HG03521 (cell line): ENCODE measurements at regions not wholly inside any gene's neighbourhood (a gene's known extent, or its start where the extent isn't known, plus 50 kb on each side); places are given as distances from the start of the nearest gene placed in this dataset.
"Not testable (repeated sequence)": the region's sequence is repeated elsewhere in the genome, so short reads cannot be mapped to it uniquely, and the experiment has no call there.

ENCODE experiments used
- ATAC-seq: cut with Tn5 transposase; IDR thresholded peaks from one replicate; pipeline ENCODE4 v1.9.1; 2021; ENCODE audit warnings: mild to moderate bottlenecking, moderate library complexity; ENCODE audit not compliant: unreplicated experiment

DNA sequence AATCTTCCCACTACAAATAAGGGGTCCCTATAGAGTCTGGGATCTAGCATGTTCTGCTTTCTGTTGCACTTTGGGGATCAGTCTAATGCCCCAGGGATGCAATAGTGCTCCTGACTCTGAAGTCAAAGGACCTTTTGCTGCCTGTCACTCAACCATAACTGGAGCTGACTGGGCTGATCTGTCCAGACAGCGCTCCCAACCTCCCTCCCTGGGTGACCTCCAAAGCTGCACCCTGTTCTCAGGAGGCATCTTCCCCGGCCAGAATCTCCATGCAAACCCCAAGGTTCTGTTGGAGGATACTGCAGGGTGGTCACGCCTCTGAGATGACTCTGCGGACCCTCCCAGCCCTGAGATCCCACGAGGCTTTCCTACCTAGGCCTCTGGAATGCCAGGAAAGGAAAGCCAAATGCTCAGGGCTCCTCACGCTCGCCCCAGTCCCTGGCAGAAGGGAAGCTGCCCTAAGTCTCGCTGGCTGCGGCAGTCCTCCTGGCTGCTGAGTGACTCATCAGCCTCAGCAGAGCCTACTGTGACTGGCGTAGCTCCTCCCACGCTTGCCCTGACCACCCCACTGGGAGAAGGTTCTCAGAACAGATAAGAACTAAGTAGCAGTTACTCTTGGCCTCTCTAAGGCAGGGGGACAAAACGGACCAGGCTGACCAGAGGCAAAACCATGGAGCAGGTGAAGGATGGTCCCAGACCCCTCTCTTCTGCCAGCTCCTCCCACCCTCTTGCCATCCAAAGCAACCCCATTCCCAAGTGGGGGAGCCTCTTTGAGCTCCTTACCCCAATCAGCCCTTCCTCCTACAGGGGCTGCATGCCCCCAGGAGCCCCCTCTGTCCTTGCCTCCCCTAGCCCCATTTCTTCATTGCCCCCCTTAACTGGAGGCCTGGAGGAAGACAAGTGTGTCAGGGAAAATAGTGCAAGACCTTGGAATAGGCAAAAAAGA, 124.1 kb upstream of the TNRC6C start:
- no peak for ATAC-seq

DNA sequence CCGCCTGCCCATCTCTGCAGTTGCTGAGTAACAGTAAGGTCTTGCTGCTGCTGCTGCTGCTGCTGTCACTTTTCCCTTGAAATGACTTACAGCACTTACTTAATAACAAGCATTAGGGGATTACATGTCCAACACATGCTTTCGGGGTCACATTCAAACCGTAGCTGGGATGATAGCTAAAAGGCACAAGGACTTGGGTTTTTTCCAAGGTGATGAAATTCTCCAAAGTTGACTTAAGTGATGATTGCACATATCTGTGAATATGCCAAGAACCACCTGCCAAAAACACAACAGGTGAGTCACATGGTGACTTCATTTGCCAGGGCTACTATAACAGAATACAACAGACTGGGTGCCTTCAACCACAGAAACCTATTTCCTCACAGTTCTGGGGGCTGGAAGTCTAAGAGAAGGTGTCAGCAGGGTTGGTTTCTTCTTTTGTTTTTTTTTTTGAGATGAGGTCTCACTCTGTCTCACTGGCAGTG, 121.9 kb upstream of the TNRC6C start:
- no peak for ATAC-seq

DNA sequence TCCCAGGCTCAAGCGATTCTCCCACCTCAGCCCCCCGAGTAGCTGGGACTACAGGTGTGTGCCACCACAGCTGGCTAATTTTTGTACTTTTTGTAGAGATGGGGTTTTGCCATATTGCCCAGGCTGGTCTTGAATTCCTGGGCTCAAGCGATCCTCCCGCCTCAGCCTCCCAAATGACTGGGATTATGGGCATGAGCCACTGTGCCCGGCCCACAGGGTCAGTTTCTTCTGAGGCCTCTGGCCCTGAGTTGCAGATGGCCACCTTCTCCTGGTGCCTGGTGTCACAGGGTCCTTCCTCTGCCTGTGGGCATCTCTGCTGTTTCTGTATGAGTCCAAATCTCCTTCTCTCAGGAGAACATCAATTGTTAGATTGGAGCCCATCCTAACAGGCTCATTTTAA, 121.4 kb upstream of the TNRC6C start:
- ATAC-seq: not testable (repeated sequence)

DNA sequence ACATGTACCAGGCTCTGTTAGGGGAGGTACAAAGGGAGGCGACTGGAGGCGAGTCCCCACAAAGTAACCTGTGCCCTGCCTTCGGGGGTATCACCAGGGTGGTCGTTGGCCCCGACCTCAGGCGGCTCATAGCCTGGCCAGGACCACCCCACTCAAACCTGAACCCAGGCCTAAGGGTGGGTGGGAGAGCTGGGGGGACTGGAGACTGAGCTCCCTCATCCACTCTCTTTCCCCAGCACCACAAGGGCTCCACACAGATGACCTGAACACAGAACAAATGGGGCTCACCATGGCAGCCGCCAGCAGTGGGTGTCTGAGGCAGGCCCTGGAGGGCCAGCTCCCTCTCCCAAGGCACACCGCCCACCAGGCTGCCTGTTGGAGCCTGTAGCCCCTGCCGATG, 120.6 kb upstream of the TNRC6C start:
- no peak for ATAC-seq

DNA sequence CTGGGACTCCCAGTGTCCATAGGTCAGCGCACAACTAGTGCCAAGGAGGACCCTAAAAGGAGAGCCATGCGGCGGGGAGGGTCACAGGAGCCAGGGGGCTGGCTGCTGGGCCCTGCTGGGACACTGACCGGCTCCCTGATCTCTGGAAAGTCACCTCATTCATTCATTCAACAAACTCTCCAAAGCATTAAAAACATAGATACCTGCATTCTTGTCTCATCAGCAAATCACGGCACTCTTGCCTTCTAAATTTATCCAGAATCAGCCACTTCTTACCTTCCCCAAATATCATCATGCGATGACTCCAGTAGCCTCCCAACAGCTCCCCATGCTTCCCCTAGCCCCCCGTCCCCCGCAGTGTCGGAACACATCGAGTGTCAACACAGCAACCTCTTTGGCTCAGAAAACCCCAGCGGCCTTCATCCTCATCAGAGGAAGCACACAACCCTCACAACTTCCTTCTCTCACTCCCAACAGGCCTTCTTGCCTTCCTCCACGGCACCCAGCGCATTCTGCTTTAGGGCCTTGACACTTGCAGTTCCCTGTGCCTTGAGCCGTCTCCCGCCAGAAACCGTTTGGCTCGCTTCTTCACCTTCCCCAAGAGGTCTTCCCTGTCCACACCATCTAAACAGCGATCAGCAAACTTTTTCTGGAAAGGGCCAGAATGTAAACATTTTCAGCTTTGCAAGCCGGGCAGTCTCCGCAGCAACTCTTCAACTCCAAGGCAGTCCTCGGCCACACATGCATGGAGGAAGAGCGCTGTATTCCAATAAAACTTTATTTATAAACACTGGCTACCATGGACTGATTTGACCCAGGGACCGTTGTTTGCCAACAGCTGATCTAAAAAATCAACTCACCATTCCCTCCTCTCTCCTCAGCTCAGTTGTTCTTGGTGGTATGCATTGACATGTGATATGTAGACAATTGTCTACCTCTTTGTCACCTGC, 119.5 kb upstream of the TNRC6C start:
- ATAC-seq: no peak

DNA sequence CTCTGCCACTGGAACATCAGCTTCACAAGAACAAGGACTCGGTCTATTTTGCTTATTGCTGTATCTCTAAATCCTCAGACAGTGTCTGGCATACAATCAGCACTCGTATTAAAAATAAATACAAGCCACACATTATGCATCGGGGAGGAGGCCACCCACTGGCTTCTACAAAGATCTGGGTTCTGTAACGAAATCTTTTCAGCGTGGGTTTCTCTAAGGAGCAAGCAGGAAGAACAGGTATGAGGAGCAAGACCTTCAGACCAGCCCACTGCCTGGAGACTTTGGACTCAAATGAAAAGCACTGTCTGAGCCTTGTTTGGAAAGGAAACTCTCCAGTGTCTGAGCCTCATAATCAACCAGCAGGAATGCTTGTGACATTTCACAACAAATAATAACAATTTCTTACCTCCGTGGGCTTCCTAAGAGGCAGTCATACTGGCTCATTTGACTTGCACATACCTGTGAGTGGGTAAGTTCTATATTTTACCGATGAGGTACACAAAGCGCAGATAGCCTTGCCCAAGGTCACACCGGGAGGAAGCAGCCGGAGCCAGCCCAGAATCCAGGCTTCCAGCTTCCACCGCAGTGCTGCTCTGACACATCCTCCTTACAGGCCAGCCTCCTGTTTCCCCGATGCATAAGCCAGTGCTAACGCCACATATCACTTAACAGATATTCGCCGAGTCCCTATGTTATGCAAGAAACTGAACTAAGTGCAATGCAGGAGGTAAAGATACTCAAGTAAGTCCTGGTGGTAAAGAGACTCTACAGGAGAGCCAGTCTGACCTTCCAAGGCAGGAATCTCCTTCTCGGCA, 118.6 kb upstream of the TNRC6C start:
- no peak for ATAC-seq

DNA sequence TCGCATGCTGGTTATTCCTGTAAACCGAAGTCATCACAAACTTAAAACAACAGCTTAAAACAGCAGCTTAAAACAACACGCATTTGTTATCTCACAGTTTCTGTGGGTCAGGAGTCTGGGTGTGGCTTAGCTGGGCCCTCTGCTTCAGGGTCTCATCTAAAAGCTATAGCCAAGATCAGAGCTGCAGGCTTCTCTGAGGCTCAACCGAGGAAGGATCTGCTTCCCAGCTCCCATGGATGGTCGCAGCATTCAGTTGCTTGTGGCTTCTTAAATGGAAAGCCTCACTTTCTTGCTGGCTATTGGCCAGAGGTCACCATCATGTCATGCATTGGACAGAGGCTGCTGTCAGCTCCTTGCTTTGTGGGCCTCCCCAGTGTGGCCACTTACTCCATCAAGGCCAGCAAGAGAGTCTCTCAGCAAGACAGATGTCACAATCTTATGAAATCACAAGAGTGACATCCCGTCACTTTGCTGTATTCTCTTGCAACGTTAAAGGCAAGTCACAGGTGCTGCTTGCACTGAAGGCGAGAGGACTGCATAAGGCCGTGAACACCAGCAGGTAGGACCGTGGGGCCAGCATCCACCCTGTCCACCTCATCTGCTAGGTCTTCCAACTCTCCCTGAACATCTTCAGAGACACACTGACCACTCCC, 117.9 kb upstream of the TNRC6C start:
- ATAC-seq: no peak

DNA sequence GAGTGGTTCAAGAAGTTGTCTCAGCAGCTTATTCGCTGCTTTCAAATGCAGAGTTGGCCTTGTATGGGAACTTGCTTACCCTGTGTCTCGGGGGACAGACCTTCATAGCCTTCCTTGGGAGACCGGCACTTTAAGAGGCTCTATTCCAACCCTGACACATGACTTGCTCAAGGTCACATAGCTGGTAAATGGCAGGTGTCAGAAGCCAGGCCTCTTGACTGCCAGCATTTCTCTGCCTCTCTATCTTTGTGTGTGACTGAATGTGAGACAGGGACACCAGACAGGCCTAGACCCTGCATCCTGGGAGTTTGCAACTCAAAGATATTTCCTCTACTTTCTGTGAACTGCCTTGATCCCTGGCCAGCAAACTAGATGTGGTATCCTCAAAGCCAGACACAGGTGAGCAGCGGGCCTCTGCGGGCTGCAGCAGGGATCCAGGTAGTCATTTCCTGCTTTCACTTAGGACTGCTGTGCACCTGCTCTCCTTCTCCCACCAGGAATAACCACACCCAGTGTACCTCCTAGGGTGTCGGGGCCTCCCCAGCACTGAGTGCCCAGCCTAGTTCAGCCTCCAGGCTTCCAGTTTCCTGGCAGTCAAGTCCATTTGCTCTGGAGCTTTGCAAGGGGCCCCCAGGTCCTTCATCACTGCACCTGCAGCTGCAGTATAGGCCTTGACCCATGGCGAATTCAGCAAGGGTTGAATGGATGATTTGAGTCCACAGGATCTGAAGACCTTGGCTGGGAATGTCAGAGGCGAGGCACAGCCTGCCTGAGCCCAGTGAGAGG, 116.6 kb upstream of the TNRC6C start:
- no peak for ATAC-seq

DNA sequence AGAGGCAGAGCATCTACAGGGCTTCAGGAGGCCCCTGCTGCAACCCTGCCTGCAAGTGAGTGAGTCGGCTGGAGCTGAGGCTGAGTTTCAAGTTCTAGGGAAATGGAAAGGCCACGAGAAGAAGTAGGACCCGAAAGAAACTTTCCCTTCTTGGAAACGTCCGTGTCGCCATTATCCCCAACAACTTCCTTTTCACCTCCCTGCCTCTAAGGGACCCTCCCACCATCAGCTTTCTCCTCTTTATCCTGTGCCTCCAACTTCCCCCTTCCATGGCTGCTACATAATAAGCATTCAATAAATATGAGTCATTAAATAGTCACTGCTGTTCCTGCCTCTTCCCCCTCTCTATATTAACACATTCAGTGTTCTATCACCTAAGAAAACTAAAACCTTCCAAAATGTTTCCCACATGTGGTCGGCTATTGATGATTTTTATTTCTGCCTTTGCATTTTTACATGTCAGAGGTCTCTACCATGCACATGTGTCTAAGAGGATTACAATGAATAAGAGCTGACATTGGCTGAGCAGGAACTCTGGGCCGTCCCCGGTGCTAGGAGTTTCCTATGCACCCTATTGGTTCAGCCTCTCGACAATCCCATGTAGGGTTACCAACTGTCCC, 115.9 kb upstream of the TNRC6C start:
- ATAC-seq: no peak

DNA sequence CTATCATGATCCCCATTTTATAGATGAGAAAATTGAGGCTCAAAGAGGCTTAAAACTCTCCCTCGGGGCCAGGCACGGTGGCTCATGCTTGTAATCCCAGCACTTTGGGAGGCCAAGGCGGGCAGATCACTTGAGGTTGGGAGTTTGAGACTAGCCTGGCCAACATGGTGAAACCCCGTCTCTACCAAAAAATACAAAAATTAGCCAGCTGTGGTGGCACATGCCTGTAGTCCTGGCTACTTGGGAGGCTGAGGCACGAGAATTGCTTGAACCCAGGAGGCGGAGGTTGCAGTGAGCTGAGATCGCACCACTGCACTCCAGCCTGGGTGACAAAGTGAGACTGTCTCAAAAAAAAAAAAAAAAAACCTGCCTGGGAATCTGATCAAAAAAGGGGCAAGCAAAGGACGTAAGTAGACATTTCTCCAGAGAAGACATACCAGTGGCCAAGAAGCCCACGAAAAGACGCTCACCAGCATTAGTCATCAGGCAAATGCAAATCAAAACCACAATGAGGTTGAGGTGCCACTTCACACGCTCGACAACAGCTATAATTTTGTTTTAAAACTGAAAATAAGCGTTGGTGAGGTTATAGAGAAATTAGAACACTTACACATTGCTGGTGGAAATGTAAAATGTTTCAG, 115.1 kb upstream of the TNRC6C start:
- ATAC-seq: not testable (repeated sequence)

DNA sequence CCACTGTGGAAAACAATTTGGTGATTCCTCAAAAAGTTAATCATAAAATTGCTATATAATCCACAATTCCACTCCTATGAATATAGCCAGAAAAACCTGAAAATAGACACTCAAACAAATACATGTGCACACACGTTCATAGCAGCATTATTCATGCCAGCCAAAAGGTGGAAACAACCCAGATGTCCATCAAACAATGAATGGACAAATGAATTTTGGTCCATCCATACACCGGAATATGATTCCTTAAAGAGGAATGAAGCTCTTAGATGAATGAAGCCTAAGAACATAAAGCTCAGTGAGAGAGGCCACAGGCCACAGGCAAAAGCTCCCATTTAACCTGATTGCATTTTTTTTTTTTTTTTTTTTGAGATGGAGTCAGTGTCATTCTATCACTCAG, 114.6 kb upstream of the TNRC6C start:
- no peak for ATAC-seq

DNA sequence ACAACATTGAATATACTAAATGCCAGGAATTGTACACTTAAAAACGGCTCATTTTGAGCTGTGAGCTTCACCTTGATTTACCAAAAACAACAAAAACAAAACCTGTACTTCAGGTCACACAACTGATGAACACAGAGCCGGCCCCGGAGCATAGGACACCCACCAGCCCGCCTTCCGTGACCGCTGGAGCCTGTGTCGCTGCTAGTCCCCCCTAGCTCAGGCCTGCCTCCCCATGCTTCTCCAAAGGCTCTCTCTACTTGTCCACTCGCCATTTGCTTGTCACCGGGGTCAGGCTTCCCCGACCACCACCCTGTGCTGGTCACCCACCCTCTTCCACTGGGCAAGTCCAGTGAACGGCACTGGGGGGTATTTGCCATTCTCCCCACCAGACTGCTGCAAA, 113.8 kb upstream of the TNRC6C start:
- no peak for ATAC-seq

DNA sequence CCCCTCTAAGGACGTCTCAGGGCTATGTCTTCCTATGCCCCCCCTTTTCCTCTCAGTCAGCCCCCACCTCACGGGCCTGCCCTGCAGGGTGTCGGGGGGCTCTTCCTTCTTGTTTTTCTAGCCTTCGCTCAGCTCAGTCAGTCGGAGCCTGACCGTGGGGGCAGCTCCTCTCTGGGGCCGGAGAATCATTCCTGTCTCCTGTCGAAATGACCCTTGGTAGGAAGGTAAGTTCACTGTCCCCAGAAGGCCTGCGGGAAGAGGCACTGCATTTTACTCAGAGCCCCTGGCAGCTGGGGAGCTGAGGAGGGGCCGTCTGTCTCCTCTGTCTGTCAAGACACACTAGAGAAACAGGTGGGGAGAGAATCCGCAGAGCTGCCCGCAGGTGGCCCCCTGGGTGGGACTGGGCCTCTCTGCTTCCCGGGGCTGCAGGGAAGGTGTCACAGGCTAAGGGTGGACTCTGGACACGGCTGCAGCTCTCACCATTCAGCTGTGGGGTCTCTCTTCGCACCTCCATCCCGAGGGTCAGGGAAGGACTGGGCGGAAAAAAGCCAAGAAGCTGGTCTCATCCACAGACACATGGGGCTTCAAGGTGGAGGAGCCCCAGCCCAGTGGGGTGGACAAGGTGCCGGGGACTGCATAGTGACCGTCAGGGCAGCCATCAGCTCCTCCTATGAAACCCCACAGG, 112.8 kb upstream of the TNRC6C start:
- ATAC-seq: no peak

DNA sequence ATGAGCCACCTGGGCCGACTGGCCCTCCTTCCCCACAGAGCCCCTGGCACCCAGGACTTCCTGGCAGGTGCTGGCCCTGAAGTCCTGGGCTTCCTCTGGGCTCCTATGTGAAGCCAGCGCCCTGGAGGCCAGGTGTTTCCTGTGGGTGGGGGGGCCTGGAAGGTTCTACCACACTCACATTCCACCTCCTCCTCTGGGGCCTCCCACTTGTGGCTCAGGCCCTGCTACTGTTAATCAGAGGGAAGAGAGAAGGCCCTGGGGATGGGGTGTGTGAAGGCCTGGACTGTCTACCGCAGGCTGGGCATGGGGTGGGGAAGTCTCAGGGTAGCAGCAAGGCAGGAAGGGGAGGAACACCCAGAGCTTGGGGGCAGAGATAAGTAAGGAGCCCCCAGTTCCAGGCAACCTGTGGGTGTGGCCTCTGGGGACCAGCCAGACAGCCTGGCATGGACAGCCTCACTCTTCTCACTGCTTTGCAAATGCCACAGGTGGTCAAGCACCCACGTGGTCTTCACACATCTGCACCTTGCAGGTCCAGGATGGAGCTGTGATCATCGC, 111.9 kb upstream of the TNRC6C start:
- ATAC-seq: no peak

DNA sequence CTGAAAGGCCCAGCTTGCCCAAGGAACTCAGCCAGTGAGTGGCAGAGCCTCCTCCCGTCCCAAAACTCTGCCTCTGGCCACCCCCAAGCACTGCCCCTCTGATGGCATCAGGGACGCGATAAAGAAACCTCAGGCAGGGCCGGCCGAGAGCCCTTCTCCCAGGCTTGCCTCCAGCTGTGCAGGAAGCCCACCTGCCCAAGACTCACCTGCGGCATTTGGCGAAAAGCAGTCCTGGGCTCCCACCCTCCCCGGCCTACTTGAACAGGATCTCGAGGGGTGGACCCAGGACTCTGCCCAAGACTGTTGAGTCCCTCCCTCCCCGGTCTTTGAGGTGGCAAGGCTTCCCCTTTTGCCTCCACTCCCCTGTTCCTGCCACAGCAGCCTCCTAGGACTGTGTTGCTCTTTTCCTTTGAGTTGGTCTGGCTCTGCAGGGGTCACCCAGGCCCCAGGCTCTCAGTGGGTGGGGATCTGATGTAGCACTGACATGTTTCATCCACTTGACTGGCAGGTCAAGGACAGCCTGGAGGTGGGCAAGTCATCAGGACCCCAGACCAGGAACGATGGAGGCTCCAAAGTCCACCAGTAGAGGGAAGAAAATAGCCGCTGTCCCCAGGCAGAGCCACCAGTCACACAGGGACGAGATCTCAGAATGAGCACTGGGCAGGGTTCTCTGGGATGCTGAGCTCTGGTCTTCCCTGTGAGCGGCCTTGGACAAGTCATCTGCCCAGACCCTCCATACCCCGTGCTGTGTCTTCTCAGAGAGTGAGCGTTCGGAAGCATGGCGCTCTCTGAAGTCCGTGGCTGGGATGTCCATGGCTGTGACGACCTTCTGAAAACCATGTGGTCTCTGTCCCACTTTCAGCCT, 111.0 kb upstream of the TNRC6C start:
- ATAC-seq: no peak

DNA sequence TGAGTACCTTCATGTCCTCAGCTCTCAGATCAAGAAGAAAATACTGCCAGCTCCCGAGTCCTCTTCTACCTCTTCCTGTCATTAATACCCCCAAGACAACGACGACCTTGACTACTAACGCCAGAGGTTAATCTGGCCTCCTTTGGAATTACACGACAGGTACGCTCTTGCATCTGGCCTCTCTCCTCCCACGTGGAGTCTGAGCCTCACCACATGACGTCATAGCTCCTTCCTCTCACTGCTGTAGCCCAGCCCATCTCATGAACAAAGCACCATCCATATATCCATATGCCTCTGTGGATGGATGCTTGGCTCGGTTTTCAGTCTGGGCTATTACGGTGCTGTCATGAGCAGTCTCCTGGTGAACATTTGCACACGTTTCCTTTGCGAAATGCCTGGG, 110.2 kb upstream of the TNRC6C start:
- ATAC-seq: no peak

DNA sequence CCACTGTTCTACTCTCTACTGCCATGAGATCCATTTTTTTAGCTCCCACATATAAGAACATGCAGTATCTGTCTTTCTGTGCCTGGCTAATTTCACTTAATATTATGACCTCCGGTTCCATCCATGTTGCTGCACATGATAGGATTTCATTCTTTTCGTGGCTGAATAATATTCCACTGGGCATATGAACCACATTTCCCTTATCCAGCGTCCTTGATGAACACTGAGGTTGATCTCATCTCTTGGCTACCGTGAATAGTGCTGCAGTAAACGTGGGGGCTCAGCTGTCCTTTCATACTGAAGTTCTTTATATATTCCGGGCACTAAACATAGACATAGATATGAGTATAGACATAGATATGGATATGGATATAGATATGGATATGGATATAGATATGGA, 109.3 kb upstream of the TNRC6C start:
- ATAC-seq: no peak
